ENCODE measurements at regions not wholly inside any gene's neighbourhood (a gene's known extent, or its start where the extent isn't known, plus 50 kb on each side); places are given as distances from the start of the nearest gene placed in this dataset.

GRCh38 chr2:11967946-11968465, 221.6 kb downstream of the LPIN1 start:
- Mint-ChIP-seq H3K9me3 (ENCODE audit: low read depth) (peaks cover 30% of the 10 kb centered on the region), H3K4me3 (ENCODE audit: unreplicated experiment) (no peak overlapping the region), H3K4me1 (ENCODE audit: low read depth) (peaks cover 4% of the 10 kb centered on the region), H3K36me3 (ENCODE audit: low read depth) (peaks cover 2% of the 10 kb centered on the region), H3K27me3 (ENCODE audit: low read depth) (peaks cover 10% of the 10 kb centered on the region), H3K27ac (ENCODE audit: unreplicated experiment) (no peak overlapping the region)
- no peak for TF ChIP-seq CTCF (IDR thresholded peaks at IDR 0.05)
- no peak for DNase-seq (ENCODE audit: low spot score)

DNA sequence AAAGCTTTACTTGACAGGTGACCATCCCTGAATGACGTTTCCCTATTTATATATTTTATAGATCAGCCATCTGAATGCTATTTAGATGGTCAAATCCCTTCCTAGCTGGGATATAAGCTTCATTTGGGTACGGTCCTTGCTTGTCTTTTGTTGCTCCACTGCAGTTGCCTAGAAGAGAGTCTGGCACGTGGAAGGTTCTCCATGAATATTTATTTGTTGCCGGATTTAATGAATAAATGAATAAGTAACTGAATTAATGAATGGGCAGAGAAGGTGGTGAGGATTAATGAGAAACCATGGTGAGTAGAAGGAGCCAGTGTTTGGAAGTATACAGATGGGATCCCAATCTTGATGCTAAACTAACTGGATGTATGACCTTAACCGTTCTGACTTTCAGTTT, 222.1 kb downstream of the LPIN1 start:
- Mint-ChIP-seq H3K36me3 (ENCODE audit: low read depth) (peaks cover 2% of the 10 kb centered on the region), H3K27me3 (ENCODE audit: low read depth) (peaks cover 7% of the 10 kb centered on the region)

GRCh38 chr2:11969774-11970173, 223.3 kb downstream of the LPIN1 start:
- H3K9me3 Mint-ChIP-seq (ENCODE audit: low read depth) = peaks cover 45% of the 10 kb centered on the region
- peaks cover 5% of the 10 kb centered on the region for H3K27me3 Mint-ChIP-seq (ENCODE audit: low read depth)
- TF ChIP-seq CTCF (IDR thresholded peaks at IDR 0.05) = no peak
- DNase-seq (ENCODE audit: low spot score) = no peak
- H3K36me3 Mint-ChIP-seq (ENCODE audit: low read depth) = peaks cover 8% of the 10 kb centered on the region
- H3K4me1 Mint-ChIP-seq (ENCODE audit: low read depth) = peaks cover 4% of the 10 kb centered on the region
- H3K27ac Mint-ChIP-seq (ENCODE audit: unreplicated experiment) = no peak overlapping the region
- H3K4me3 Mint-ChIP-seq (ENCODE audit: unreplicated experiment) = no peak overlapping the region

More for the DNA sequence above, 222.1 kb downstream of the LPIN1 start:
- Mint-ChIP-seq H3K27ac (ENCODE audit: unreplicated experiment) (no peak overlapping the region), H3K9me3 (ENCODE audit: low read depth) (peaks cover 35% of the 10 kb centered on the region), H3K4me1 (ENCODE audit: low read depth) (peaks cover 4% of the 10 kb centered on the region), H3K4me3 (ENCODE audit: unreplicated experiment) (no peak overlapping the region)
- no peak for TF ChIP-seq CTCF (IDR thresholded peaks at IDR 0.05)
- DNase-seq (ENCODE audit: low spot score) = no peak

GRCh38 chr2:11974573-11974972, 228.1 kb downstream of the LPIN1 start:
- Mint-ChIP-seq H3K4me1 (ENCODE audit: low read depth) (no peaks in the 10 kb centered on the region), H3K36me3 (ENCODE audit: low read depth) (peaks cover 10% of the 10 kb centered on the region), H3K4me3 (ENCODE audit: unreplicated experiment) (no peak overlapping the region), H3K27ac (ENCODE audit: unreplicated experiment) (no peak overlapping the region), H3K9me3 (ENCODE audit: low read depth) (peaks cover 51% of the 10 kb centered on the region), H3K27me3 (ENCODE audit: low read depth) (peaks cover 17% of the 10 kb centered on the region)
- TF ChIP-seq CTCF (IDR thresholded peaks at IDR 0.05) = no peak
- DNase-seq (ENCODE audit: low spot score) = no peak

DNA sequence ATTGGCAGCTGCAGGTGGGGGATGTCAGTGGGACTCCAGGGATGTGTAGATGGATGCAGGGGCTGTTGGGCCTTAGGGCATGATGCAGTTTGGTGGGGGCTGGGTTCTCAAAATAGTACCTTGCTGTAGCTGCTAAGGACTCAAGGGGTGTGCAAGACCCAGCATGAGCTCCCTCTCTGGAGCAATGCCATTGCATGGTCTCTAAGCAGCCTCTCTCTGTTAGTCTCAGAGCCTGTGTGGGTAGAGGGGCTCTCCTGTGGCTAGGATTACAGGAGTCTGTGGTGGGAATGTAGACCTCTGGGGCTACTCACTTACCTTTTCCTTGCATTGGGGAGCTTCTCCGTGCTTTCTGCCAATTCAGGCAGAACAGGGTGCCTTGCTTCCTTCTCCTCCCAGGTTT, 228.9 kb downstream of the LPIN1 start:
- H3K36me3 Mint-ChIP-seq (ENCODE audit: low read depth) = peaks cover 10% of the 10 kb centered on the region
- DNase-seq (ENCODE audit: low spot score) = no peak
- no peak overlapping the region for H3K27ac Mint-ChIP-seq (ENCODE audit: unreplicated experiment)
- peaks cover 45% of the 10 kb centered on the region for H3K9me3 Mint-ChIP-seq (ENCODE audit: low read depth)
- H3K4me3 Mint-ChIP-seq (ENCODE audit: unreplicated experiment) = no peak overlapping the region
- no peak for TF ChIP-seq CTCF (IDR thresholded peaks at IDR 0.05)
- H3K4me1 Mint-ChIP-seq (ENCODE audit: low read depth) = no peaks in the 10 kb centered on the region
- H3K27me3 Mint-ChIP-seq (ENCODE audit: low read depth) = peaks cover 19% of the 10 kb centered on the region

Data from chondrocyte (in vitro differentiated cells).